ENCODE measurements at regions not wholly inside any gene's neighbourhood (a gene's known extent, or its start where the extent isn't known, plus 50 kb on each side); places are given as distances from the start of the nearest gene placed in this dataset.
"Not testable (repeated sequence)": the region's sequence is repeated elsewhere in the genome, so short reads cannot be mapped to it uniquely, and the experiment has no call there.

DNA sequence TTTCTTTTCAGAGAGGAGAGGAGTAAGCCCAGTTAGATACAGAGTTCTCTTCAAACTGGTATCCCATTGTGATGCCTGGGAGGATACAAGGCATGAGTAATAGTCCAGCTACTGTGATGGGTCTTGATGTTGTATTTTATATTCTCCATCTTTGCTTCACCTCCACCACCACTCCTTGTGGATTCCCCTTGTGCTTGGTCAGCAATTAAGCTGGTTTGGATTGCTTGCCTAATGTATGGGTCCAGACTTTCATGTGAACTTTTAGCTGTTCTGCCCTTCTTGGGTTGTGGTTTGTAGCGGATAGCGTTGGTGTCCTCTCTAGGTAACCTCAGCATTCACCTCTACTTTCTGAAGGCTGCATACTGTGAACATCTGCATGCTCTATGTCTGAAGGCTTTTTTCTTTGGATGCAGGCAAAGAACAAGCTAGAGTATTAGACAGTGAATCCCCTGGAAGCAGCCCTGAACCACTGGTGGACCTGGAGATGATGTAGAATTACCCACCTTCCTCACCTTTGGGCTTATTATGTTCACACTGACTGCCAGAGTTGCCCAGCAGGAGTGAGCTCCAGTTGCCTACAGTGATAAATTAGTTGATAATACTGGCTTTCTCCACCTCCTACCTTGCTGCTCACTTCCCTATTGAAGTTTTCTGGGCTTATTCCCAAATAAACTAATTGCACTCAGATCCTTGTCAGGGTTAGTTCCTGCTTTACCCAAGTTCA is 126.5 kb upstream of the MTPN start:
- Histone ChIP-seq H3K9me3 (no peaks in the 10 kb centered on the region), H3K27me3 (no peaks in the 10 kb centered on the region), H3K4me3 (no peak overlapping the region), H3K4me1 (no peaks in the 10 kb centered on the region), H3K36me3 (no peaks in the 10 kb centered on the region), H3K27ac (no peak overlapping the region)
- DNase-seq (ENCODE audit: low spot score), result no peak
- TF ChIP-seq, protein P1, sequence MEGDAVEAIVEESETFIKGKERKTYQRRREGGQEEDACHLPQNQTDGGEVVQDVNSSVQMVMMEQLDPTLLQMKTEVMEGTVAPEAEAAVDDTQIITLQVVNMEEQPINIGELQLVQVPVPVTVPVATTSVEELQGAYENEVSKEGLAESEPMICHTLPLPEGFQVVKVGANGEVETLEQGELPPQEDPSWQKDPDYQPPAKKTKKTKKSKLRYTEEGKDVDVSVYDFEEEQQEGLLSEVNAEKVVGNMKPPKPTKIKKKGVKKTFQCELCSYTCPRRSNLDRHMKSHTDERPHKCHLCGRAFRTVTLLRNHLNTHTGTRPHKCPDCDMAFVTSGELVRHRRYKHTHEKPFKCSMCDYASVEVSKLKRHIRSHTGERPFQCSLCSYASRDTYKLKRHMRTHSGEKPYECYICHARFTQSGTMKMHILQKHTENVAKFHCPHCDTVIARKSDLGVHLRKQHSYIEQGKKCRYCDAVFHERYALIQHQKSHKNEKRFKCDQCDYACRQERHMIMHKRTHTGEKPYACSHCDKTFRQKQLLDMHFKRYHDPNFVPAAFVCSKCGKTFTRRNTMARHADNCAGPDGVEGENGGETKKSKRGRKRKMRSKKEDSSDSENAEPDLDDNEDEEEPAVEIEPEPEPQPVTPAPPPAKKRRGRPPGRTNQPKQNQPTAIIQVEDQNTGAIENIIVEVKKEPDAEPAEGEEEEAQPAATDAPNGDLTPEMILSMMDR (IDR thresholded peaks at IDR 0.05), result no peak

DNA sequence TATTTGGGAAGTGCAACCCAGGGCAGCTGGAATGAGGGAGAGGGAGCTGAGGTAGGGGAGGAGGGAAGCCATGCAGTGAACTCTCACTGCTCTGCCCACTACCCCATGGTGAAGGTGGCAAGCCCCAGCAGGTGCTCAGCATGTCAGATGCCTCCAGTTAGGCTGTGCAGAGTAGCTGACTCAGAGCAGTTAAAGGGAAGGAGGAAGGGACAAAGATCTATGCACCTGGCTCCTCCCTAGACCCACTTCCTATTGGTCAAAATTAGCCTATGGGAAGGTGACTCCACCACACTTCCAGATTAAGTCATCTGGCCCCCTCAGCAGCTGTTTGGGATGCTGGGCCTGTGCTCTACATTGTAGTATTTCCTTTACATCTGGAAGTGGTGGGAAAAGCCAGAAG is 125.7 kb upstream of the MTPN start:
- Histone ChIP-seq H3K9me3 (no peaks in the 10 kb centered on the region), H3K27me3 (no peaks in the 10 kb centered on the region), H3K4me1 (no peaks in the 10 kb centered on the region), H3K4me3 (no peak overlapping the region), H3K27ac (no peak overlapping the region), H3K36me3 (no peaks in the 10 kb centered on the region)
- TF ChIP-seq, protein P1 (IDR thresholded peaks at IDR 0.05), result no peak
- no peak for DNase-seq (ENCODE audit: low spot score)

DNA sequence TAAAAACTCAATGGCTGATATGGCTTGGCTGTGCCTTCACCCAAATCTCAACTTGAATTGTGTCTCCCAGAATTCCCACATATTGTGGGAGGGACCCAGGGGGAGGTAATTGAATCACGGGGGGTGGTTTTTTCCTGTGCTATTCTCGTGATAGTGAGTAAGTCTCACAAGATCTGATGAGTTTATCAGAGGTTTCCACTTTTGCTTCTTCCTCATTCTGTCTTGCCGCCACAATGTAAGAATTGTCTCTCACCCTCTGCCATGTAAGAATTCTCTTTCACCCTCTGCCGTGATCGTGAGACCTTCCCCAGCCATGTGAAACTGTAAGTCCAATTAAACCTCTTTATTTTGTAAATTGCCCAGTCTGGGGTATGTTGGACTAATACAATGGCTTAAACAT is 115.6 kb upstream of the MTPN start:
- H3K4me3 ChIP-seq; H3K27me3 ChIP-seq; H3K9me3 ChIP-seq; H3K27ac ChIP-seq; H3K4me1 ChIP-seq; DNase-seq (ENCODE audit: low spot score); H3K36me3 ChIP-seq: not testable (repeated sequence)

DNA sequence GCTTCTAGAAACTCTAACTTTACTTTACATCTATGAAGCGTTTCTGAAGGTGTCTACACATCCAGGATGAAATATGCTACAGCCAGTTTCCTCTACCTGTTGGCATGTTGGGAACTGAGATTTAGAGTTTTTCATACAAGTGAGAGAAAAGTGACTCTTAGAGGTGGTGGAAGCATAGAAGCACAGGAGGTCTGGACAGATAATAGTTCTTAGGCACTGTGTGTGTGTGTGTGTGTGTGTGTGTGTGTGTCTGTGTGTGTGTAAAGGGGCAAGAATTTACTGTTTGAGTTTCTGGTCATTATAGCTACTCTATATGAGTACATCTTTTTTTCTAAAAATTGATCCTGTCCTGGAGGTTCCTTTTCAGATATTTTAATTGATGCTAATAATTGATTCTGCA is 110.7 kb upstream of the MTPN start:
- Histone ChIP-seq H3K4me1 (peaks cover 0 to 3% of the 10 kb centered on the region in 2 donors), H3K27me3 (no peaks in the 10 kb centered on the region), H3K9me3 (peaks cover 0 to 1% of the 10 kb centered on the region in 2 donors), H3K4me3 (no peak overlapping the region), H3K36me3 (no peaks in the 10 kb centered on the region), H3K27ac (no peak overlapping the region)
- no peak for DNase-seq (ENCODE audit: low spot score)
- TF ChIP-seq, protein P1 (IDR thresholded peaks at IDR 0.05), result no peak

DNA sequence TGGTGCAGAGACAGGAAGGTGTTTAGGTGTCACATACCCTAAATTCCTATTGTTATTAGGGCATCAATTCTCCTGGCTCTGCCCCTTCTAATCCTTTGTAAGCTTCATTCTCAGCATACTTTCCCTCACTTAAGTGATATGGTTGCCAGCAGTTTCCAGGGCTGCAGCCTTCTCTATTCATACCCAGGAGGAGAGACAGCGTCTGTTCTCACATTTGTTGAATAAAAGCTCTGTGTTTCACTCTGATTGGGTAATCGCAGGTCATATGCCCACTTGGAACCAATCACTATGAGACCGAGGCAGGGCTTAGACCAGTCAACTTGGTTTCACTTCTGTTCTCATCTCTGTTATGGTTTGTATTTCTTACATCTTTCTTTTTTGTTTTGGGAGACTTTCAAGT is 109.6 kb upstream of the MTPN start:
- peak overlapping the region in 1 of 2 donors; percentile 46 for H3K27ac ChIP-seq

DNA sequence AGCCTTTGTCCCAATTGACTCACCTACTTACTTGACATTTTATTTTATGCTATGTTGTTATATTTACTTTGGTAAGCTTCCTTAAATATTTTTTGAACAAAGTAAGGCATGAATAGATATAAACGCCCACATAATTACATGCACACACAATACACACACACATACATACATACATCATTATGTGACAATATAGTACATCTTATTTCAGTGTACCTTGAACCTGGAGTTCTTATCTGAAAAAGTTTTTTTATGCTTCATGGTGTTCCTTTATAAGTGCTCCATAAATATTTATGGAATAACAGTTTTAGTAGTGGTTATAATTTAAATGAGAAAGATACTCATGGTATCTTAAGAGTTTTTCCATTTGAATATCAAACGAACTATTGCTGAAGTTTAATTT is 102.8 kb upstream of the MTPN start:
- Histone ChIP-seq H3K27me3 (no peaks in the 10 kb centered on the region), H3K4me3 (no peak overlapping the region), H3K9me3 (no peaks in the 10 kb centered on the region), H3K4me1 (no peaks in the 10 kb centered on the region), H3K36me3 (no peaks in the 10 kb centered on the region), H3K27ac (no peak overlapping the region)
- no peak for DNase-seq (ENCODE audit: low spot score)
- TF ChIP-seq, protein P1 (IDR thresholded peaks at IDR 0.05), result no peak

More for the DNA sequence above, 109.6 kb upstream of the MTPN start:
- Histone ChIP-seq H3K4me3 (peak overlapping the region; percentile 33 to 42), H3K9me3 (no peaks in the 10 kb centered on the region), H3K4me1 (peaks cover 0 to 3% of the 10 kb centered on the region in 2 donors), H3K36me3 (no peaks in the 10 kb centered on the region), H3K27me3 (no peaks in the 10 kb centered on the region)
- TF ChIP-seq, protein P1 (IDR thresholded peaks at IDR 0.05), result no peak
- DNase-seq (ENCODE audit: low spot score), result peak; percentile 85
